HepG2 (cell line): ENCODE measurements at regions not wholly inside any gene's neighbourhood (a gene's known extent, or its start where the extent isn't known, plus 50 kb on each side); places are given as distances from the start of the nearest gene placed in this dataset.

ENCODE experiments used
- ATAC-seq: fragments of 200-7000 bp; cut with Tn5 transposase; 3 replicates; pipeline ENCODE4 v1.9.1; 2020; ENCODE audit warnings: mild to moderate bottlenecking, moderate library complexity
- BruUV-seq: library from RNA; stranded (reverse); fragments of 400-500 nt; replicated peaks from 2 replicates; lab custom pipeline; 2021; lab: Mats Ljungman, UMichigan
- CTCF ChIA-PET: fragments of 300-600 bp; formaldehyde crosslinking; extraction: SDS; loops from one replicate; lab custom pipeline; 2021; ENCODE audit warnings: low total read pairs, inconsistent platforms, low intra/inter-chr PET ratio; lab: Yijun Ruan, JAX
- POLR2A ChIA-PET: fragments of 350-600 bp; sonication (Branson Sonifier 250); formaldehyde crosslinking; loops from one replicate; lab custom pipeline; 2020; ENCODE audit warnings: antibody characterized with exemption, inconsistent platforms; lab: Yijun Ruan, JAX
- DNase-seq: peaks from one replicate; pipeline ENCODE4 v3.0.0-alpha.2; 2015; ENCODE audit warnings: low spot score
- FAIRE-seq: peaks from 3 replicates; lab custom pipeline; 2011; peaks lifted over from hg19 to GRCh38; lab: Jason Lieb, UNC
- H2AFZ ChIP-seq: one replicate; pipeline ENCODE4 v1.6.1; 2011; ENCODE audit warnings: low read length, inconsistent platforms
- H3K27ac ChIP-seq: fragments of 300-600 bp; 3 replicates; pipeline ENCODE4 v1.8.0; 2011; ENCODE audit warnings: mixed run types, mild to moderate bottlenecking, mixed read lengths, low read length, inconsistent platforms; ENCODE audit not compliant: insufficient read depth; ENCODE audit errors: extremely low read length
- H3K27me3 ChIP-seq, 2 experiments: fragments of 200-600 bp in 1 of 2; 2 replicates in 1 of 2; 3 replicates in 1 of 2; pipeline versions ENCODE4 v1.6.0 to v1.8.0; 2011; ENCODE audit warnings: low read length in 2 of 2, mild to moderate bottlenecking in 2 of 2, moderate library complexity in 2 of 2, inconsistent platforms in 1 of 2; ENCODE audit not compliant: insufficient read depth in 2 of 2, control insufficient read depth in 1 of 2
- H3K36me3 ChIP-seq, 2 experiments: fragments of 200-600 bp in 1 of 2; replicated peaks in 1 of 2; 2 replicates in 1 of 2; 3 replicates in 1 of 2; pipeline versions ENCODE4 v1.5.1 to v1.8.0; 2011; ENCODE audit warnings: low read length in 2 of 2, inconsistent platforms in 1 of 2; ENCODE audit not compliant: insufficient read depth in 2 of 2, control insufficient read depth in 1 of 2
- H3K4me1 ChIP-seq: 2 replicates; pipeline ENCODE4 v1.5.1; 2012; ENCODE audit warnings: low read length, inconsistent platforms; ENCODE audit not compliant: insufficient read depth
- H3K4me2 ChIP-seq: 2 replicates; pipeline ENCODE4 v1.6.0; 2011; ENCODE audit warnings: low read depth, low read length, inconsistent platforms
- H3K4me3 ChIP-seq, 3 experiments: fragments of 200-600 bp in 1 of 3; sonication (generic), shearing (Covaris generic) in 1 of 3; replicated peaks in 1 of 3; 2 replicates each; pipeline ENCODE4 v1.5.1; 2011 to 2016; ENCODE audit warnings: low read length in 3 of 3, inconsistent platforms in 2 of 3, low read depth in 2 of 3, mild to moderate bottlenecking in 2 of 3, control low read depth in 1 of 3, mixed read lengths in 1 of 3; ENCODE audit not compliant: insufficient read depth in 1 of 3
- H3K79me2 ChIP-seq: one replicate; pipeline ENCODE4 v1.6.1; 2011; ENCODE audit warnings: low read length, inconsistent platforms; ENCODE audit not compliant: insufficient read depth
- H3K9ac ChIP-seq: 2 replicates; pipeline ENCODE4 v1.6.0; 2011; ENCODE audit warnings: mild to moderate bottlenecking, low read depth, low read length, inconsistent platforms; ENCODE audit not compliant: insufficient read depth
- H3K9me3 ChIP-seq: 2 replicates; pipeline ENCODE4 v1.5.1; 2012; ENCODE audit warnings: mild to moderate bottlenecking, low read length
- H4K20me1 ChIP-seq: 2 replicates; pipeline ENCODE4 v1.6.0; 2011; ENCODE audit warnings: inconsistent platforms, mild to moderate bottlenecking, low read length, moderate library complexity; ENCODE audit not compliant: insufficient read depth
- CENPT ChIP-seq: sonication (generic); formaldehyde crosslinking; IDR thresholded peaks from 2 replicates; pipeline ENCODE4 v1.8.0; 2022; ENCODE audit warnings: low read depth, mild to moderate bottlenecking, moderate library complexity, missing genetic modification reagents
- ERF ChIP-seq: IDR thresholded peaks from 2 replicates; pipeline ENCODE4 v1.6.1; 2018; ENCODE audit warnings: missing biosample characterization, missing genetic modification reagents
- MBNL3 ChIP-seq: fragments of 250-450 bp; sonication (Bioruptor Pico); conservative IDR thresholded peaks from 2 replicates; pipeline ENCODE4 v1.8.0; 2022; ENCODE audit warnings: mild to moderate bottlenecking, inconsistent platforms
- MIER2 ChIP-seq: IDR thresholded peaks from 2 replicates; pipeline ENCODE4 v1.6.1; 2016; ENCODE audit warnings: missing biosample characterization, missing genetic modification reagents
- PRPF4 ChIP-seq: fragments of 200-400 bp; formaldehyde crosslinking; IDR thresholded peaks from 2 replicates; pipeline ENCODE4 v1.6.1; 2016; ENCODE audit warnings: low read length, low read depth; ENCODE audit not compliant: poor library complexity, severe bottlenecking
- TOE1 ChIP-seq: sonication (generic); formaldehyde crosslinking; IDR thresholded peaks from 2 replicates; pipeline ENCODE4 v1.4.0; 2020; ENCODE audit warnings: mild to moderate bottlenecking, missing genetic modification reagents
- ZBTB33 ChIP-seq: sonication (generic); formaldehyde crosslinking; IDR thresholded peaks from 2 replicates; pipeline ENCODE4 v1.4.0; 2020; ENCODE audit warnings: missing genetic modification reagents
- ZNF570 ChIP-seq: sonication (generic); formaldehyde crosslinking; IDR thresholded peaks from 2 replicates; pipeline ENCODE4 v1.4.0; 2020; ENCODE audit warnings: mild to moderate bottlenecking, missing genetic modification reagents, borderline replicate concordance
- WGBS: methylation state at CpG from one replicate; pipeline ENCODE4 v1.1.6; 2017; ENCODE audit warnings: low lambda C conversion rate; 5-methylcytosine and 5-hydroxymethylcytosine counted together
- in situ Hi-C: cut with HindIII; loops from 2 replicates; pipeline ENCODE4 v1.10.0; 2017; ENCODE audit warnings: low pct_unique_long_range_greater_than_20kb; ENCODE audit not compliant: extremely low pct_ligation_motif_present
- intact Hi-C: fragments of 100-400 bp; cut with micrococcal nuclease; formaldehyde crosslinking; loops from one replicate; pipeline ENCODE4 v1.10.0; 2022; ENCODE audit not compliant: unreplicated experiment
- TF ChIP-seq, protein P1 (sequence below): sonication (generic); formaldehyde crosslinking; IDR thresholded peaks from 2 replicates; pipeline ENCODE4 v1.5.0; 2020; ENCODE audit warnings: mild to moderate bottlenecking, missing genetic modification reagents, borderline replicate concordance

DNA sequence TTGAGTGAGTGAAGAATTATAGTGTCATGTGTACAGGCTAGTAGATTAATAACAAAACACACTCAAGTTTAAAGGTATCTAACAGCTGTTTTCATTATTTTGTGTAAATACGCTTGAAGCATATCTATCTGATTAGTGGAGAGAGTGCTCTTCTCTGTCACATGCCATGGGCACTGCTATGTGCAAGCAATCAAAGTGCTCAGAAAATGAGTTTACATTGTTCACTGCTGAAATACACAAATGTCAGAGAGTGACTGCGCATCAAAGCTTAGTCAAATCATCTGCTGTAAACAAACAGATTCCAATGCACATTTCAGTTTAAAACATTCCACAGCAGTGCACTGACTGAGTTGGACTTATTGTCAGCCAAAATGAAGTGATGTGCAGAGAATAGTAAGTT is 423.4 kb downstream of the ZEB2 start:
- H4K20me1 ChIP-seq = no peaks in the 10 kb centered on the region
- TF ChIP-seq ZNF570 (CRISPR knock-in tag) = no peak
- no peak for TF ChIP-seq ERF (CRISPR knock-in tag)
- TF ChIP-seq MBNL3 (CRISPR knock-in tag) = no peak
- TF ChIP-seq, protein P1, sequence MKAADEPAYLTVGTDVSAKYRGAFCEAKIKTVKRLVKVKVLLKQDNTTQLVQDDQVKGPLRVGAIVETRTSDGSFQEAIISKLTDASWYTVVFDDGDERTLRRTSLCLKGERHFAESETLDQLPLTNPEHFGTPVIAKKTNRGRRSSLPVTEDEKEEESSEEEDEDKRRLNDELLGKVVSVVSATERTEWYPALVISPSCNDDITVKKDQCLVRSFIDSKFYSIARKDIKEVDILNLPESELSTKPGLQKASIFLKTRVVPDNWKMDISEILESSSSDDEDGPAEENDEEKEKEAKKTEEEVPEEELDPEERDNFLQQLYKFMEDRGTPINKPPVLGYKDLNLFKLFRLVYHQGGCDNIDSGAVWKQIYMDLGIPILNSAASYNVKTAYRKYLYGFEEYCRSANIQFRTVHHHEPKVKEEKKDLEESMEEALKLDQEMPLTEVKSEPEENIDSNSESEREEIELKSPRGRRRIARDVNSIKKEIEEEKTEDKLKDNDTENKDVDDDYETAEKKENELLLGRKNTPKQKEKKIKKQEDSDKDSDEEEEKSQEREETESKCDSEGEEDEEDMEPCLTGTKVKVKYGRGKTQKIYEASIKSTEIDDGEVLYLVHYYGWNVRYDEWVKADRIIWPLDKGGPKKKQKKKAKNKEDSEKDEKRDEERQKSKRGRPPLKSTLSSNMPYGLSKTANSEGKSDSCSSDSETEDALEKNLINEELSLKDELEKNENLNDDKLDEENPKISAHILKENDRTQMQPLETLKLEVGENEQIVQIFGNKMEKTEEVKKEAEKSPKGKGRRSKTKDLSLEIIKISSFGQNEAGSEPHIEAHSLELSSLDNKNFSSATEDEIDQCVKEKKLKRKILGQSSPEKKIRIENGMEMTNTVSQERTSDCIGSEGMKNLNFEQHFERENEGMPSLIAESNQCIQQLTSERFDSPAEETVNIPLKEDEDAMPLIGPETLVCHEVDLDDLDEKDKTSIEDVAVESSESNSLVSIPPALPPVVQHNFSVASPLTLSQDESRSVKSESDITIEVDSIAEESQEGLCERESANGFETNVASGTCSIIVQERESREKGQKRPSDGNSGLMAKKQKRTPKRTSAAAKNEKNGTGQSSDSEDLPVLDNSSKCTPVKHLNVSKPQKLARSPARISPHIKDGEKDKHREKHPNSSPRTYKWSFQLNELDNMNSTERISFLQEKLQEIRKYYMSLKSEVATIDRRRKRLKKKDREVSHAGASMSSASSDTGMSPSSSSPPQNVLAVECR (CRISPR knock-in tag) = no peak
- TF ChIP-seq ZBTB33 (CRISPR knock-in tag) = no peak
- TF ChIP-seq TOE1 (CRISPR knock-in tag) = no peak
- TF ChIP-seq MIER2 (CRISPR knock-in tag) = no peak
- no peak for TF ChIP-seq CENPT
- no peak for TF ChIP-seq PRPF4
- in situ Hi-C loops (no loop called here), intact Hi-C loops (no loop called here)
- no peaks in the 10 kb centered on the region for H3K36me3 ChIP-seq
- no peak overlapping the region for H3K4me3 ChIP-seq
- no peaks in the 10 kb centered on the region for H3K79me2 ChIP-seq
- ChIA-PET POLR2A (no interaction called here), CTCF (no interaction called here)
- H3K27me3 ChIP-seq = no peaks in the 10 kb centered on the region
- WGBS = 28% methylated on average over 2 of the region's 2 CpGs
- no peak overlapping the region for H3K4me2 ChIP-seq
- no TSS peak for BruUV-seq
- no peak overlapping the region for H3K9ac ChIP-seq
- no peak for FAIRE-seq
- ATAC-seq = no peak
- DNase-seq = no peak
- H3K9me3 ChIP-seq = no peaks in the 10 kb centered on the region
- H3K4me1 ChIP-seq = no peaks in the 10 kb centered on the region
- no peak overlapping the region for H3K27ac ChIP-seq
- H2AFZ ChIP-seq = no peak overlapping the region
